Body of pancreas (tissue), 4 donors: ENCODE measurements at regions not wholly inside any gene's neighbourhood (a gene's known extent, or its start where the extent isn't known, plus 50 kb on each side); places are given as distances from the start of the nearest gene placed in this dataset.

Experiments used
- CTCF ChIP-seq, 7 experiments: fragments of 450-650 bp in 4 of 7; fragments of 200-600 bp in 3 of 7; sonication (generic) in 3 of 7; IDR thresholded peaks; one replicate each; pipeline ENCODE4 v1.5.1; 2016 to 2019; ENCODE audit warnings: antibody characterized with exemption in 7 of 7
- POLR2A ChIP-seq, 3 donors: fragments of 450-650 bp; IDR thresholded peaks; one replicate each; pipeline ENCODE4 v1.6.1; 2016; ENCODE audit warnings: antibody characterized with exemption in 3 of 3, mild to moderate bottlenecking in 2 of 3

- no peak for TF ChIP-seq CTCF (IDR thresholded peaks at IDR 0.05)
- TF ChIP-seq POLR2A (IDR thresholded peaks at IDR 0.05): no peak
Observed at GRCh38 chr2:104648376-104648775, 205.5 kb upstream of the POU3F3 start.
